Trophoblast cell (in vitro differentiated cells and primary cell): ENCODE measurements at regions not wholly inside any gene's neighbourhood (a gene's known extent, or its start where the extent isn't known, plus 50 kb on each side); places are given as distances from the start of the nearest gene placed in this dataset.
A peak's percentile ranks its signal among the peaks of the same experiment; 100 is the strongest.

Experiments used
- DNase-seq, 2 donors: peaks; one replicate each; pipeline ENCODE4 v3.0.0-alpha.2; 2016
- H2AFZ ChIP-seq: 2 replicates; pipeline ENCODE4 v1.6.1; 2013; ENCODE audit warnings: low read length, moderate library complexity, mild to moderate bottlenecking; ENCODE audit not compliant: insufficient read depth, poor library complexity
- H2AK5ac ChIP-seq: 2 replicates; pipeline ENCODE4 v1.6.1; 2013; ENCODE audit warnings: mild to moderate bottlenecking, low read length
- H2BK120ac ChIP-seq: 2 replicates; pipeline ENCODE4 v1.6.1; 2013; ENCODE audit warnings: low read length, mild to moderate bottlenecking, moderate library complexity; ENCODE audit not compliant: insufficient read depth, poor library complexity
- H2BK12ac ChIP-seq: 2 replicates; pipeline ENCODE4 v1.6.1; 2013; ENCODE audit warnings: mild to moderate bottlenecking, low read length, moderate library complexity
- H2BK5ac ChIP-seq: 2 replicates; pipeline ENCODE4 v1.6.1; 2013; ENCODE audit warnings: low read length, low read depth, moderate library complexity, mild to moderate bottlenecking; ENCODE audit not compliant: poor library complexity
- H3K14ac ChIP-seq: 2 replicates; pipeline ENCODE4 v1.6.1; 2013; ENCODE audit warnings: mild to moderate bottlenecking, low read length
- H3K18ac ChIP-seq: 2 replicates; pipeline ENCODE4 v1.6.1; 2013; ENCODE audit warnings: mild to moderate bottlenecking, low read length
- H3K23ac ChIP-seq: 2 replicates; pipeline ENCODE4 v1.6.1; 2013; ENCODE audit warnings: low read length
- H3K27ac ChIP-seq: 2 replicates; pipeline ENCODE4 v1.5.1; 2013; ENCODE audit warnings: low read depth, mild to moderate bottlenecking, inconsistent platforms, low read length, moderate library complexity
- H3K27me3 ChIP-seq: 2 replicates; pipeline ENCODE4 v1.6.1; 2013; ENCODE audit warnings: inconsistent platforms, mild to moderate bottlenecking, low read length, moderate library complexity; ENCODE audit not compliant: insufficient read depth
- H3K36me3 ChIP-seq, 2 experiments: 1 replicate in 1 of 2; 2 replicates in 1 of 2; pipeline ENCODE4 v1.6.1; 2013; ENCODE audit warnings: low read length in 2 of 2, mild to moderate bottlenecking in 2 of 2, moderate library complexity in 1 of 2; ENCODE audit not compliant: insufficient read depth in 2 of 2, control insufficient read depth in 1 of 2
- H3K4ac ChIP-seq: 2 replicates; pipeline ENCODE4 v1.6.1; 2013; ENCODE audit warnings: low read depth, mild to moderate bottlenecking, low read length, moderate library complexity
- H3K4me1 ChIP-seq, 2 experiments: 1 replicate in 1 of 2; 2 replicates in 1 of 2; pipeline ENCODE4 v1.6.1; 2013; ENCODE audit warnings: low read length in 2 of 2, mild to moderate bottlenecking in 2 of 2, moderate library complexity in 1 of 2; ENCODE audit not compliant: insufficient read depth in 2 of 2, control insufficient read depth in 1 of 2
- H3K4me2 ChIP-seq: 2 replicates; pipeline ENCODE4 v1.6.1; 2013; ENCODE audit warnings: inconsistent platforms, mild to moderate bottlenecking, low read length, moderate library complexity
- H3K4me3 ChIP-seq: 2 replicates; pipeline ENCODE4 v1.5.1; 2013; ENCODE audit warnings: mild to moderate bottlenecking, low read depth, low read length, inconsistent platforms
- H3K79me1 ChIP-seq: one replicate; pipeline ENCODE4 v1.6.1; 2013; ENCODE audit warnings: low read length
- H3K79me2 ChIP-seq: 2 replicates; pipeline ENCODE4 v1.6.1; 2013; ENCODE audit warnings: low read length, mild to moderate bottlenecking; ENCODE audit not compliant: control insufficient read depth, insufficient read depth, poor library complexity
- H3K9ac ChIP-seq: 2 replicates; pipeline ENCODE4 v1.6.1; 2013; ENCODE audit warnings: mild to moderate bottlenecking, low read length
- H3K9me3 ChIP-seq: 2 replicates; pipeline ENCODE4 v1.6.1; 2013; ENCODE audit warnings: low read depth, mild to moderate bottlenecking, control low read depth, inconsistent platforms, low read length; ENCODE audit not compliant: insufficient read depth
- H4K12ac ChIP-seq: 2 replicates; pipeline ENCODE4 v1.6.1; 2013; ENCODE audit warnings: low read depth, mild to moderate bottlenecking, low read length, moderate library complexity
- H4K8ac ChIP-seq: 2 replicates; pipeline ENCODE4 v1.6.1; 2013; ENCODE audit warnings: low read depth, mild to moderate bottlenecking, low read length, moderate library complexity
- H4K91ac ChIP-seq: one replicate; pipeline ENCODE4 v1.6.1; 2013; ENCODE audit warnings: low read depth, mild to moderate bottlenecking, low read length, moderate library complexity
- WGBS: extraction: QIAGEN DNeasy Blood & Tissue Kit; methylation state at CpG from one replicate; pipeline ENCODE4 v1.1.7; 2013; ENCODE audit warnings: missing lambda C conversion rate; ENCODE audit not compliant: insufficient read length, insufficient coverage; ENCODE audit errors: extremely low coverage; 5-methylcytosine and 5-hydroxymethylcytosine counted together

GRCh38 chr15:70172124-70172523 lies 74.4 kb upstream of the TLE3 start:
- H2BK5ac ChIP-seq, result peak overlapping the region; percentile 44
- WGBS, result no CpG with 5 or more reads among the region's 2 CpGs
- peak overlapping the region; percentile 50 for H4K8ac ChIP-seq
- H3K4ac ChIP-seq, result no peak overlapping the region
- H3K27ac ChIP-seq, result peak overlapping the region; percentile 12
- no peak overlapping the region for H3K9ac ChIP-seq
- peak overlapping the region; percentile 29 for H3K14ac ChIP-seq
- no peak overlapping the region for H2AK5ac ChIP-seq
- peak overlapping the region; percentile 25 for H2BK12ac ChIP-seq
- H3K4me1 ChIP-seq, result peaks cover 17 to 21% of the 10 kb centered on the region in 2 experiments
- H3K18ac ChIP-seq, result peak overlapping the region; percentile 11
- no peak overlapping the region for H4K12ac ChIP-seq
- peak overlapping the region; percentile 67 for H2BK120ac ChIP-seq
- peaks cover 9% of the 10 kb centered on the region for H3K79me1 ChIP-seq
- H3K27me3 ChIP-seq, result no peaks in the 10 kb centered on the region
- no peaks in the 10 kb centered on the region for H3K79me2 ChIP-seq
- no peak overlapping the region for H2AFZ ChIP-seq
- H3K4me3 ChIP-seq, result no peak overlapping the region
- H3K4me2 ChIP-seq, result no peak overlapping the region
- H3K36me3 ChIP-seq, result no peaks in the 10 kb centered on the region
- no peaks in the 10 kb centered on the region for H3K9me3 ChIP-seq
- no peak for DNase-seq
- no peak overlapping the region for H3K23ac ChIP-seq
- H4K91ac ChIP-seq, result peak overlapping the region; percentile 79

- no CpG with 5 or more reads among the region's 10 CpGs for WGBS
Measured at GRCh38 chr15:70171256-70171886, 73.7 kb upstream of the TLE3 start.

GRCh38 chr15:70170096-70170699 lies 72.5 kb upstream of the TLE3 start:
- H2AFZ ChIP-seq, result no peak overlapping the region
- H3K4ac ChIP-seq, result no peak overlapping the region
- no peak overlapping the region for H3K4me3 ChIP-seq
- no CpG with 5 or more reads among the region's 10 CpGs for WGBS
- no peak overlapping the region for H3K9ac ChIP-seq
- no peaks in the 10 kb centered on the region for H3K27me3 ChIP-seq
- H2BK12ac ChIP-seq, result peak overlapping the region; percentile 51
- H3K23ac ChIP-seq, result no peak overlapping the region
- no peak overlapping the region for H4K8ac ChIP-seq
- H2AK5ac ChIP-seq, result no peak overlapping the region
- no peaks in the 10 kb centered on the region for H3K79me2 ChIP-seq
- peak overlapping the region; percentile 28 for H2BK120ac ChIP-seq
- H4K91ac ChIP-seq, result peak overlapping the region; percentile 39
- no peak overlapping the region for H3K27ac ChIP-seq
- peaks cover 28 to 32% of the 10 kb centered on the region in 2 experiments for H3K4me1 ChIP-seq
- peaks cover 15% of the 10 kb centered on the region for H3K79me1 ChIP-seq
- no peak overlapping the region for H4K12ac ChIP-seq
- DNase-seq, result no peak
- H2BK5ac ChIP-seq, result no peak overlapping the region
- no peaks in the 10 kb centered on the region for H3K36me3 ChIP-seq
- H3K18ac ChIP-seq, result no peak overlapping the region
- peaks cover 2% of the 10 kb centered on the region for H3K9me3 ChIP-seq
- no peak overlapping the region for H3K4me2 ChIP-seq
- no peak overlapping the region for H3K14ac ChIP-seq

More at GRCh38 chr15:70171256-70171886, 73.7 kb upstream of the TLE3 start:
- H4K12ac ChIP-seq, result no peak overlapping the region
- H3K14ac ChIP-seq, result no peak overlapping the region
- peaks cover 19 to 21% of the 10 kb centered on the region in 2 experiments for H3K4me1 ChIP-seq
- H3K27ac ChIP-seq, result no peak overlapping the region
- DNase-seq, result no peak
- peak overlapping the region; percentile 40 for H2BK120ac ChIP-seq
- no peaks in the 10 kb centered on the region for H3K27me3 ChIP-seq
- no peak overlapping the region for H3K4me3 ChIP-seq
- H3K23ac ChIP-seq, result no peak overlapping the region
- H3K9me3 ChIP-seq, result no peaks in the 10 kb centered on the region
- no peaks in the 10 kb centered on the region for H3K79me2 ChIP-seq
- no peak overlapping the region for H3K9ac ChIP-seq
- no peak overlapping the region for H2AFZ ChIP-seq
- no peak overlapping the region for H2AK5ac ChIP-seq
- no peak overlapping the region for H4K8ac ChIP-seq
- H3K4me2 ChIP-seq, result no peak overlapping the region
- no peak overlapping the region for H2BK12ac ChIP-seq
- peaks cover 9% of the 10 kb centered on the region for H3K79me1 ChIP-seq
- H4K91ac ChIP-seq, result peak overlapping the region; percentile 37
- H3K4ac ChIP-seq, result no peak overlapping the region
- no peak overlapping the region for H3K18ac ChIP-seq
- H2BK5ac ChIP-seq, result peak overlapping the region; percentile 17
- no peaks in the 10 kb centered on the region for H3K36me3 ChIP-seq

- H3K23ac ChIP-seq, result no peak overlapping the region
- H3K4me2 ChIP-seq, result no peak overlapping the region
- no peak overlapping the region for H4K8ac ChIP-seq
- H2AK5ac ChIP-seq, result peak overlapping the region; percentile 41
- H2BK120ac ChIP-seq, result no peak overlapping the region
- H3K18ac ChIP-seq, result no peak overlapping the region
- no peak overlapping the region for H3K9ac ChIP-seq
- no peak overlapping the region for H3K4ac ChIP-seq
- H3K36me3 ChIP-seq, result no peaks in the 10 kb centered on the region
- H3K4me3 ChIP-seq, result no peak overlapping the region
- peaks cover 6% of the 10 kb centered on the region for H3K9me3 ChIP-seq
- peak in 1 of 2 donors; percentile 30 for DNase-seq
- H2BK12ac ChIP-seq, result no peak overlapping the region
- H3K79me1 ChIP-seq, result peaks cover 17% of the 10 kb centered on the region
- H3K79me2 ChIP-seq, result no peaks in the 10 kb centered on the region
- no peak overlapping the region for H4K12ac ChIP-seq
- H4K91ac ChIP-seq, result no peak overlapping the region
- H3K14ac ChIP-seq, result no peak overlapping the region
- no peaks in the 10 kb centered on the region for H3K27me3 ChIP-seq
- no peak overlapping the region for H2BK5ac ChIP-seq
- no peak overlapping the region for H2AFZ ChIP-seq
- no peak overlapping the region for H3K27ac ChIP-seq
- no CpG with 5 or more reads among the region's 3 CpGs for WGBS
- H3K4me1 ChIP-seq, result peaks cover 32 to 37% of the 10 kb centered on the region in 2 experiments
Measured at GRCh38 chr15:70169147-70169546, 71.4 kb upstream of the TLE3 start.
